NCI-H526 (cell line): ENCODE measurements at regions not wholly inside any gene's neighbourhood (a gene's known extent, or its start where the extent isn't known, plus 50 kb on each side); places are given as distances from the start of the nearest gene placed in this dataset.
"Not testable (repeated sequence)": the region's sequence is repeated elsewhere in the genome, so short reads cannot be mapped to it uniquely, and the experiment has no call there.

ENCODE experiments used
- DNase-seq, 2 experiments: peaks; one replicate each; lab custom pipeline; 2025; lab: John Stamatoyannopoulos, UW

DNA sequence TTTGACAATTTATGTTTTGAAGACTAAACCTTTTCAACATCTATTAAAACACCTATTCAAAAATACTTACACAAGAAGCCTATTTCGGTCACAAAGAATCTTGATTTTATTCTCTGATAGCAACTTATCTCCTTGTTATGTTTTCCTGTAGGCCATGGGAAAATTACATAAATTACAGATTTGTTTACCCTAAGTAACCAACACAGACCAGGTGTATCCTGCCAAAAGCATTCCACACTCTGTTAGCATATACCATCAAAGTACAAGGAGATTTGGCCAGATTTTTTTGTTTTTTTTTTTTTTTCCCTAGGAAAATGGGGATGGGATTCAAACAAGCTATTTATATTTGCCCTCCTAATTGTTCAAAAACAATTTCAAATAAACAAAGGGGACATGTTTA lies 497.9 kb upstream of the MAGEB18 start:
- no peak for DNase-seq

DNA sequence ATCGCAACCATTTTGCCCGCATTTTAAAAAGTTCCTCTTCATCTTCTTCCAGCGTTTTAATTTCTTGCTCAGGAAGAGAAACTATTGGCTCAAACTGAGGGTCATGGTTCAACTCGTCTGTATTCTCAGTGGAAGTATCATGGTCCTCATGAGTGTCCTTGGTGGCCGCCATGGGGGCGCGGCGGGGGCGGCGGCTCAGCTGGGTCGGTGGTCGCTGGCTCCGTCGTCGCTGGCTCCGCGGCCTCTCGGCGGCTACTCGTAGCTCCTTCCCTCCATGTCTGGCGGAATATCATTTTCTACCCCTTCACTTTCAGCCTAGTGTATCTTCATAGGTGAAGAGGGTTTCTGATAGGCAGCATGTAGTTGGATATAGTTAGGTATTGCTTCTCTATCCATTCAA lies 492.0 kb upstream of the MAGEB18 start:
- no peak for DNase-seq

- no peak for DNase-seq
Measured at GRCh38 chrX:25648790-25649189, 489.4 kb upstream of the MAGEB18 start.

GRCh38 chrX:25650216-25650820 lies 487.8 kb upstream of the MAGEB18 start:
- DNase-seq: no peak

GRCh38 chrX:25659317-25659716 lies 478.8 kb upstream of the MAGEB18 start:
- DNase-seq: no peak

- no peak for DNase-seq
Measured at GRCh38 chrX:25663701-25664100, 474.4 kb upstream of the MAGEB18 start.

DNA sequence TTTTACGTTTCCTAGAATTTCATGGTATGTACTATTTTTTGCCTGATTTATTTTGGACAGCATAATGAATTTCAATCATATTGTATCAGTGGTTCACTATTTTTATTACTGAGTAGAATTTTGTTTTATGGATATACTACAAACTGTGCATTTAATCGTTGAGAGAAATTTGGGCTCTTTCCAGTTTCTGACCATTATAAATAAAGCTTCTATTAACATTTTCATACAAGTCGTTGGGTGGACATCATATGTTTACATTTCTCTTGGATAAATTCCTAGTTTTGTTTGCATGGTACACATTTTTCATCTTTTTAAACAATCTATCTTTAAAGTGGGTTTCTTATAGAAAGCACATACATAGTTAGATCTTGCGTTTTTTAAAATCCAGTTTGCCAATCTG lies 472.7 kb upstream of the MAGEB18 start:
- DNase-seq: no peak

- DNase-seq: no peak
Measured at GRCh38 chrX:25667681-25668080, 470.5 kb upstream of the MAGEB18 start.

- DNase-seq: no peak
Measured at GRCh38 chrX:25674776-25675175, 463.4 kb upstream of the MAGEB18 start.

GRCh38 chrX:25701876-25702275 lies 436.3 kb upstream of the MAGEB18 start:
- DNase-seq: no peak

GRCh38 chrX:25717122-25717521 lies 421.0 kb upstream of the MAGEB18 start:
- no peak for DNase-seq

GRCh38 chrX:25721564-25721963 lies 416.6 kb upstream of the MAGEB18 start:
- DNase-seq: peak in 1 of 2 experiments; percentile 44

DNA sequence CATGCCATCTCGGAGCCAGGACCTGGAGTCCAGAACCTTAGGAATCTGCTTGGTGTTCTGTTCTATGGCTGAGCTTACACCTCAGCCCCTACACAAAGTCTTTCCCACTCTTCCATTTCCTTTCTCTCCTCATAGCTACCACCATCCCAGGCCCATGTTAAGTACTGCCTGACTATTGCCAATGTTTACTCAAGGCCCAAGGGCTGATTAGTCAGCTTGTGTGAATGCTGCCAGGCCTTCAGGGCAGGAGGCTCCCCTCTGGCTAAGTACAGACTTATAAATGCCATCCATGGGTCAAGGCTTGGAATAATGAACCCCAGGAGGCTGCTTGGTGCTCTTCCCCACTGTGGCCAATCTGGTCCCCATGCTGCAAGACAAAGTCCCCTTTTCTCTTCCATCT lies 411.6 kb upstream of the MAGEB18 start:
- no peak for DNase-seq

DNA sequence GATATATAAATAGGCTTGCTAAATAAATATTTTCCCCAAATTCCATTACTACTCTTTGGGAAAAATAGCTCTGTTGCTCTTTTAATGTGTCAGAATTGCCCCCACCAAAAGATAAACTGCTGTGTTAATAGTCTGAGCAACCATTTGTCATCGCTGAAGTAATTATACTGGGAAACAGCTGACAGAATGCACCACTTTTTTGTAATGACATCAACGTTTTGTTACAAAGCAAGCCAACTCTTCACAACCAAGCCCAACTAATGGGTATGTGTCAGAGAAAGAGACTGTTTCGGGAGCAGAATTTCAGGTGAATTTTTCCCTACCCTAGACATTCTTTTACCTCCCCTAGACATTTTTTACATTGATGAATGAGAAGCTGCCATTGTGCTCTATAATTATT lies 405.0 kb upstream of the MAGEB18 start:
- no peak for DNase-seq

GRCh38 chrX:25737540-25737939 lies 400.6 kb upstream of the MAGEB18 start:
- no peak for DNase-seq

DNA sequence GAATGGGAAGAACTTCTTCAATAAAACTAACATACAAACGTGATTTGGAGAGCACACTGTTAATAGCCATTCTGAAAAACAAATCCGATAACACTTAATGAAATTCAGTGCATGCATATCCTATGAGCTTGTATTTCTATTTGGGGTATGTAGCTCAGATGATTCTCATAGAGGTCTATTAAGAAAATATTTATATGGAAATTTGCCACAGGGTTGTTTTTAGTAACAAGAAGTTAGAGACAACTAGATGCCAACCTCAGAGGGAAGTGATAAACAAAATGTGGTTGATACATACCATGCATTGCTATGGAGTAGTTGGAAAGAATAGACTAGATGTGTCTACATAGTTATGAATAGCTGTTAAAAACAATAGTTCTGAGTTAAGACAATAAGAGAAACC lies 395.8 kb upstream of the MAGEB18 start:
- DNase-seq: no peak

DNA sequence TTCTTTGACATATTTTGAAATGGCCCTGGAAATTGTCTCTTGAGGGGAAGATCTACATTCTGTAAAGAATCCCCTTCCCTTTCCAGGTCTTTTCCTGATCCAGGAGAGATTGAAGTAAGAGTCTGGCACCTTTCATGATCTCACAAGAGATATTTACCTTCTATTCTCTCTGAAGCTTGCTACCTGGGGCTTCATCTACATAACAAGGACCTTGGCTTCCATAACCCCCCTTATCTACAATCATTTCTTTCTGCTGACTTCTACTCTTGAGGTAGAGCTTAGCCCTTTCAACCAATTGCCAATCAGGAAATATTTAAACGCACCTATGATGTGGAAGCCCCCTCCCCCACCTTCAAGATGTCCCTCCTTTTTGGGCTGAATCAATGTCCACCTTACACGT lies 383.7 kb upstream of the MAGEB18 start:
- DNase-seq: no peak

DNA sequence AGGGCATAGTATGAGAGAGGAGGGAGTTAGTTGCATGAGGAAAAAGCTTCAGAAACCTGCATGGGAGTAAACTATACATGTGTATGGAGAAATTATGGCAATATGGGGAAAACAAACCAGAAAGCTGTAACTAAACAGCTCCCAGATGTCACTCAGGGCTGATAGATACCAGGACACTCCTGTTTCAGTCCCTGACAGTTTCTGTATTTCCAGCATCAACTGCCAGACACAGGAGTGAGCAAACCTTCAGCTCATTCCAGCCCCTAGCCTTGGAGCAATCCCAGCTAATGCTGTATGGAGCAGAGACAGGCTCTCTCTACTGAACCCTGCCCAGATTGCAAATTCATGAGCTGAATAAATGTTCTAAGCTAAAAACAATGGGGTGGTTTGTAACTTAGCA lies 382.9 kb upstream of the MAGEB18 start:
- DNase-seq: no peak

DNA sequence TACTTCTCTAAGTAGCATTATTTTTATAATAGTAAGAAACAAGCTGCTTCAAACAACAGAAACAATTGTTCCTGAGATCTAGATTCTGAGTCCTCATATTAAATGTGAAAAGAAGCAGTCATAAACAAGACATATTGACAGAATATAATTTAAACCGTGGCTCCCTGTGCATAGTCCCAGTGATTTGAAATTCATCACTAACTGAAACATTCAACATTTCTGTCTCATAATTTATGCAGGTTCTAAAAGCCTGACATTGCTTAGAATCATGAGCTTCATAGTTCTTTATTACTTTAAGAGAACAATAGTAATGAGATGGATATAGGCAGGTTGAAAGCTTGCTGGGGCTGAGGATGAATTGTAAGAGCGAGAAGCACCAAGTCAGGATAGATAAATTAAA lies 375.5 kb upstream of the MAGEB18 start:
- no peak for DNase-seq

DNA sequence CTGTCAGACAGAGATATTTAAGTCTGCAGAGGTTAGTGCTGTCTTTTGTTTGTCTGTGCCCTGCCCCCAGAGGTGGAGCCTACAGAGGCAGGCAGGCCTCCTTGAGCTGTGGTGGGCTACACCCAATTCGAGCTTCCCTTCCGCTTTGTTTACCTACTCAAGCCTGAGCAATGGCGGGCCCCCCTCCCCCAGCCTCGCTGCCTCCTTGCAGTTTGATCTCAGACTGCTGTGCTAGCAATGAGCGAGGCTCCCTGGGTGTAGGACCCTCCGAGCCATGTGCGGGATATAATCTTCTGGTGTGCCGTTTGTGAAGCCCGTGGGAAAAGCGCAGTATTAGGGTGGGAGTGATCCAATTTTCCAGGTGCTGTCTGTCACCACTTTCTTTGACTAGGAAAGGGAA lies 366.3 kb upstream of the MAGEB18 start:
- DNase-seq: not testable (repeated sequence)

GRCh38 chrX:25797796-25798195 lies 340.3 kb upstream of the MAGEB18 start:
- not testable (repeated sequence) for DNase-seq

DNA sequence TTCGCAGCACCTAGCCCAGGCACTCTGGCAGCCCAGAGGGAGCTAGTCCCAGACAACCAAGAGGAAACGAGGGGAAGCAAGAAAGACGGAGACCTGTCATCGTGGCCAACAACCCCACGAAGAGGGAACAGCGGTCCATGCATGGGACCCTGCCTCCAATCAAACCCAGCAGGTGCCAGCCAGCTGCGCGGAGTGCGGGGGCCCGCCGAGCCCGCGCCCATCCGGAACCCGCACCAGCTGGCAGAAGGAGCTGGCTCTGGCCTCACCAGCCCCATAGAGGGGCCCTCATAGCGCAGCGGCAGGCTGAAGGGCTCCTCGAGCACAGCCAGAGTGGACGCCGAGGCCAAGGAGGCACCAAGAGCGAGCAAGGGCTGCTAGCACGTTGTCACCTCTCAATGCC lies 332.4 kb upstream of the MAGEB18 start:
- DNase-seq: no peak

DNA sequence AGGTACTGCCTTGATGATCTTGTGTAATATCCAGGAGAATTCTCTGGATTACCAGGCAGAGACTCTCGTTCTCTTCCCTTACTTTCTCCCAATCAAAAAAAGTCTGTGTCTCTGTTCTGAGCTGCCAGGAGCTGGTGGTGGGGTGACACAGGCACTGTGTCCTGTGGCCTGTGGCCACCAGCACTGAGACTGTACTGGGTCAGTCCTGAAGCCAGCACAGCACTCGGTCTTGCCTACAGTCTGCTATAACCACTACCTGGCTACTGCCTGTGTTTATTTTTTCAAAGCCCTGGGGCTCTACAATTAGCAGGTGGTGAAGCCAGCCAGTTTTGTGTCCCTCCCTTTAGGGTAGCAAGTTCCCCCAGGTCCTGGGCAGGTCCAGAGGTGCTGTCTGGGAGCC lies 331.1 kb upstream of the MAGEB18 start:
- DNase-seq: no peak

DNA sequence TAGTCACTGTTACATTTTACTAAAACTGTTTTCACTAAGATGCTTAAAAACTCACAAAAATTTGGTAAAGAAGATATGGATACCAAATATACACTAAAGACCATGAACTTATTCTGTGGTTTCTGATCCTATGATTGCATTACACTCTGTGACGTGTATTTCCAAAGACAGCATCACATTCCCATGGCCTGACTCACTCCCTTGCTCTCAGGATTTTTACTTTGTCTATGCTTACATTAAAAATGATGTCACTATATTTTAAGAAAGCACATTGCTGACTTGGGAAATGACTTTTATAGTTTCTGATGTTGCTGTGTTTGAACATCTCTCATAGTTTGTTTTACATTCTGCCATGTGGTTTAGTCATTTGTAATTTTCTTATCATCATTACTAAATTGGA lies 327.9 kb upstream of the MAGEB18 start:
- DNase-seq: no peak

- no peak for DNase-seq
Measured at GRCh38 chrX:25819879-25820278, 318.3 kb upstream of the MAGEB18 start.
